ENCODE measurements at regions not wholly inside any gene's neighbourhood (a gene's known extent, or its start where the extent isn't known, plus 50 kb on each side); places are given as distances from the start of the nearest gene placed in this dataset.

DNA sequence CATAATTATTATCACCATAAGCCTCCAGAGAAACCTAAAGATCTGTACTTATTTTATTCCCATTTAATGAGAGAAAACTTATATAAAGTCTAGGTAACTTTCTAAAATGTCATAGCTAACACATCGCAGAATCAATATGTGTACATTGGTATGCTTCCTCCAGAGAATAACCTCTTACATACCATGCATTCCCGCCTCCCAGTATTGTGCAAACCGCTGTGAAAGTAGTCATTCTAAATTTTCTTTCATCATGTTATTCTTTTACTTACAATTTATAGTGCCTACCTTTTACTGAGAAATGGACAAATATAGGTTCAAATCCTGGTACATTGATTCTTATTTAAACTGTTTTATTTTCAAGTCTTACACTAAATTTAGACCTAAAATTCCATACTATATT lies 463.4 kb downstream of the LRFN5 start:
- Histone ChIP-seq H3K4me3 (ENCODE audit: low read depth, low read length) (no peak overlapping the region), H3K27me3 (ENCODE audit: control insufficient read depth, insufficient read depth, low read length) (no peaks in the 10 kb centered on the region), H3K27ac (ENCODE audit: low read depth, low read length) (no peak overlapping the region), H3K9me3 (ENCODE audit: control insufficient read depth, insufficient read depth, low read length) (no peaks in the 10 kb centered on the region)
- ChIA-PET POLR2A (no interaction called here), CTCF (no interaction called here)
- no peak for DNase-seq (ENCODE audit: low read depth, low spot score)
- TF ChIP-seq CTCF (IDR thresholded peaks at IDR 0.05; ENCODE audit: low read depth, low read length), result no peak

- no peaks in the 10 kb centered on the region for H3K9me3 ChIP-seq (ENCODE audit: control insufficient read depth, insufficient read depth, low read length)
- POLR2A ChIA-PET, result no interaction called here
- CTCF ChIA-PET, result no interaction called here
- no peak for DNase-seq (ENCODE audit: low read depth, low spot score)
- H3K27ac ChIP-seq (ENCODE audit: low read depth, low read length), result no peak overlapping the region
- TF ChIP-seq CTCF (IDR thresholded peaks at IDR 0.05; ENCODE audit: low read depth, low read length), result no peak
- no peaks in the 10 kb centered on the region for H3K27me3 ChIP-seq (ENCODE audit: control insufficient read depth, insufficient read depth, low read length)
- no peak overlapping the region for H3K4me3 ChIP-seq (ENCODE audit: low read depth, low read length)
Observed at GRCh38 chr14:42057111-42057510, 450.4 kb downstream of the LRFN5 start.

GRCh38 chr14:42047421-42048055 lies 440.9 kb downstream of the LRFN5 start:
- no peak overlapping the region for H3K4me3 ChIP-seq (ENCODE audit: low read depth, low read length)
- DNase-seq (ENCODE audit: low read depth, low spot score), result no peak
- H3K27me3 ChIP-seq (ENCODE audit: control insufficient read depth, insufficient read depth, low read length), result no peaks in the 10 kb centered on the region
- TF ChIP-seq CTCF (IDR thresholded peaks at IDR 0.05; ENCODE audit: low read depth, low read length), result no peak
- ChIA-PET CTCF (interaction anchor here (0.5 kb wide), 1 partner anchor 11 kb away, joined by 8 read pairs; no protein-coding TSS in a partner anchor), POLR2A (no interaction called here)
- H3K9me3 ChIP-seq (ENCODE audit: control insufficient read depth, insufficient read depth, low read length), result no peaks in the 10 kb centered on the region
- no peak overlapping the region for H3K27ac ChIP-seq (ENCODE audit: low read depth, low read length)

DNA sequence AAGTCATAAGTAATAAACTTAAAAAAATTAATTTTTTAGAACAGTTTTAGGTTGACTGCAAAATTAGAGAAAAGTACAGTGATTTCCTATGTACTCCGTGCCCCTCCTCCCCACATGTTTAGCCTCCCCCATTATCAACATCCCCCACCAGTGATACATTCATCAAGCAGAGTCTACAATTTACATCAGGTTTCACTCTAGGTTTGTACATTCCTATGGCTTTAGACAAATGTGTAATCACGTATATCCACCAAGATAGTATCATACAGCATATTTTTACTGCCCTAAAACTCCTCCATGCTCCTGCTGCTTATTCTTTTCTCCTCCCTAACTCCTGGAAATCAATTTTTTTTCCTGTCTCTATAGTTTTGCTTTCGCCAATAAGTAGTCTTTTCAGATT lies 438.7 kb downstream of the LRFN5 start:
- no peak for DNase-seq (ENCODE audit: low read depth, low spot score)

GRCh38 chr14:42028607-42029006 lies 421.9 kb downstream of the LRFN5 start:
- POLR2A ChIA-PET, result no interaction called here

More for the DNA sequence above, 438.7 kb downstream of the LRFN5 start:
- CTCF ChIA-PET, result no interaction called here
- no peak overlapping the region for H3K4me3 ChIP-seq (ENCODE audit: low read depth, low read length)
- no peak for TF ChIP-seq CTCF (IDR thresholded peaks at IDR 0.05; ENCODE audit: low read depth, low read length)
- H3K27ac ChIP-seq (ENCODE audit: low read depth, low read length), result no peak overlapping the region
- H3K27me3 ChIP-seq (ENCODE audit: control insufficient read depth, insufficient read depth, low read length), result no peaks in the 10 kb centered on the region
- POLR2A ChIA-PET, result no interaction called here
- no peaks in the 10 kb centered on the region for H3K9me3 ChIP-seq (ENCODE audit: control insufficient read depth, insufficient read depth, low read length)

More at GRCh38 chr14:42028607-42029006, 421.9 kb downstream of the LRFN5 start:
- Histone ChIP-seq H3K27me3 (ENCODE audit: control insufficient read depth, insufficient read depth, low read length) (no peaks in the 10 kb centered on the region), H3K4me3 (ENCODE audit: low read depth, low read length) (no peak overlapping the region), H3K27ac (ENCODE audit: low read depth, low read length) (no peak overlapping the region), H3K9me3 (ENCODE audit: control insufficient read depth, insufficient read depth, low read length) (no peaks in the 10 kb centered on the region)
- TF ChIP-seq CTCF (IDR thresholded peaks at IDR 0.05; ENCODE audit: low read depth, low read length), result no peak
- CTCF ChIA-PET, result no interaction called here
- no peak for DNase-seq (ENCODE audit: low read depth, low spot score)

All from AG04450 (cell line).